Naive thymus-derived CD8-positive, alpha-beta T cell (primary cell): ENCODE measurements at regions not wholly inside any gene's neighbourhood (a gene's known extent, or its start where the extent isn't known, plus 50 kb on each side); places are given as distances from the start of the nearest gene placed in this dataset.

Experiments used
- ATAC-seq, 2 donors: fragments of 150-1000 bp; cut with Tn5 transposase in 1 of 2; sonication (Bioruptor Pico), chemical (Tn5 transposase) in 1 of 2; 1 replicate in 1 of 2; 2 replicates in 1 of 2; pipeline ENCODE4 v1.10.0; 2021; ENCODE audit warnings: mild to moderate bottlenecking in 2 of 2, moderate library complexity in 2 of 2
- POLR2A ChIA-PET: fragments of 350-600 bp; sonication (Branson Sonifier 250); formaldehyde crosslinking; loops from one replicate; lab custom pipeline; 2021; ENCODE audit warnings: antibody characterized with exemption; lab: Charles Lee
- DNase-seq, 10 donors: peaks; one replicate each; pipeline versions ENCODE4 v3.0.0 to v3.0.0-alpha.2; 2020 to 2022
- H3K27ac Mint-ChIP-seq, 10 donors: one replicate each; pipeline ENCODE4 v1.8.0; 2020 to 2022; ENCODE audit warnings: mild to moderate bottlenecking in 10 of 10, mixed read lengths in 10 of 10, moderate library complexity in 4 of 10, inconsistent platforms in 1 of 10
- H3K27me3 Mint-ChIP-seq, 5 donors: one replicate each; pipeline ENCODE4 v1.8.0; 2021 to 2022; ENCODE audit warnings: mixed read lengths in 5 of 5
- H3K36me3 Mint-ChIP-seq, 3 donors: one replicate each; pipeline ENCODE4 v1.8.0; 2020 to 2022; ENCODE audit warnings: mixed read lengths in 3 of 3, mild to moderate bottlenecking in 2 of 3, inconsistent platforms in 1 of 3
- H3K4me1 Mint-ChIP-seq, 4 donors: one replicate each; pipeline ENCODE4 v1.8.0; 2021 to 2022; ENCODE audit warnings: mixed read lengths in 4 of 4
- H3K4me3 Mint-ChIP-seq, 10 donors: one replicate each; pipeline ENCODE4 v1.8.0; 2020 to 2022; ENCODE audit warnings: mild to moderate bottlenecking in 10 of 10, mixed read lengths in 10 of 10, moderate library complexity in 6 of 10, inconsistent platforms in 1 of 10
- H3K9me3 Mint-ChIP-seq, 9 donors: one replicate each; pipeline ENCODE4 v1.8.0; 2020 to 2022; ENCODE audit warnings: mixed read lengths in 9 of 9, mild to moderate bottlenecking in 3 of 9, inconsistent platforms in 1 of 9, moderate library complexity in 1 of 9

GRCh38 chr5:158435161-158435616 is 576.2 kb upstream of the CLINT1 start:
- Mint-ChIP-seq H3K36me3 (no peaks in the 10 kb centered on the region), H3K27me3 (no peaks in the 10 kb centered on the region), H3K4me1 (peaks cover 36 to 73% (median 63%) of the 10 kb centered on the region in 4 donors), H3K27ac (peak overlapping the region in 9 of 10 donors; percentile 17 to 92 (median 75)), H3K4me3 (peak overlapping the region; percentile 60 to 89 (median 75)), H3K9me3 (peaks cover 0 to 5% (median 0%) of the 10 kb centered on the region in 9 donors)
- DNase-seq, result peak in 7 of 10 donors; percentile 15 to 70 (median 29)
- peak; percentile 89 to 93 for ATAC-seq
- POLR2A ChIA-PET, result no interaction called here

DNA sequence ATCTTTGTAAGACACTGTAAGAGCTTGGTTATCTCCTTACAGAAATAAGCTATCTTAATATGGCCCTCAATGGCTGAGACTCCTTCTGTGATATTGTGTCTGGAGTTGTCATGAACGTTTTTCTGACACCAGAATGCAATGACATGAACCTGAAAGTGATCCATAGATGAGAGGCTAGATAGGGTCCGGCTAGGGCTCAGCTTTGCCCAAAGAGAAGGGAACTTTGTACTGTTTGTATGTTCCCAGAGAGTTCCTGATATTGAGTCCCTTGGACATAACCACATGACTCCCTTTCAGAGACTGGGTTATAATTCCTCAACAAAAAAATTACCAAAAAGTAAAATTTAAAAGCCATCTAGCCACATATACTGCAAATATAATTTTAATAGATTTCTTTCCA is 575.8 kb upstream of the CLINT1 start:
- peak overlapping the region; percentile 60 to 89 (median 75) for H3K4me3 Mint-ChIP-seq
- peak overlapping the region in 4 of 10 donors; percentile 34 to 81 (median 57) for H3K27ac Mint-ChIP-seq
- peaks cover 36 to 75% (median 67%) of the 10 kb centered on the region in 4 donors for H3K4me1 Mint-ChIP-seq
- peaks cover 0 to 3% (median 0%) of the 10 kb centered on the region in 3 donors for H3K36me3 Mint-ChIP-seq
- POLR2A ChIA-PET, result no interaction called here
- ATAC-seq (no peak), DNase-seq (peak in 1 of 10 donors; percentile 2)
- no peaks in the 10 kb centered on the region for H3K27me3 Mint-ChIP-seq
- peaks cover 0 to 5% (median under 1%) of the 10 kb centered on the region in 9 donors for H3K9me3 Mint-ChIP-seq

DNA sequence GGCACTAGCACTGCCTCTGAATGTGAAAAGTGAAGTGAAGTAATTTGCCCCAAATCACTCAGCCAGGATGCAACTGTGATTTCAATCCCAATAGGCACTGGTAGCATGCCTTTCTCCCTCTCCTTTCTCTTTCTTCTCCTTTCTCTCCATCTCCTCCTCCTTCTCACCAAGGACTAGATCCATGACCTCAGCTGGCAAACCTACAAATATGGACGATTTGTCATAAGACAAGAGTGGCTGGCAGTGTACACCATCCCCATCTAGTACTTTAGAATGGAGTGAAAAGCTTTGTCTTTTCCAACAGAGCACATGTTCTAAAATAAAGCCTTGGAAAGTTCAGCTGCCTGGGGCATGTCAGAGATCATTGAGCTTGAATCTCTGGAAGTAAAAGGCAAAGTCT is 574.7 kb upstream of the CLINT1 start:
- POLR2A ChIA-PET, result no interaction called here
- Mint-ChIP-seq H3K27ac (peak overlapping the region in 1 of 10 donors; percentile 38), H3K4me1 (peaks cover 38 to 79% (median 72%) of the 10 kb centered on the region in 4 donors), H3K36me3 (peaks cover 0 to 3% (median 0%) of the 10 kb centered on the region in 3 donors), H3K27me3 (no peaks in the 10 kb centered on the region), H3K9me3 (peaks cover 0 to 6% (median 2%) of the 10 kb centered on the region in 9 donors), H3K4me3 (peak overlapping the region in 4 of 10 donors; percentile 3 to 49 (median 20))
- DNase-seq (no peak), ATAC-seq (no peak)

DNA sequence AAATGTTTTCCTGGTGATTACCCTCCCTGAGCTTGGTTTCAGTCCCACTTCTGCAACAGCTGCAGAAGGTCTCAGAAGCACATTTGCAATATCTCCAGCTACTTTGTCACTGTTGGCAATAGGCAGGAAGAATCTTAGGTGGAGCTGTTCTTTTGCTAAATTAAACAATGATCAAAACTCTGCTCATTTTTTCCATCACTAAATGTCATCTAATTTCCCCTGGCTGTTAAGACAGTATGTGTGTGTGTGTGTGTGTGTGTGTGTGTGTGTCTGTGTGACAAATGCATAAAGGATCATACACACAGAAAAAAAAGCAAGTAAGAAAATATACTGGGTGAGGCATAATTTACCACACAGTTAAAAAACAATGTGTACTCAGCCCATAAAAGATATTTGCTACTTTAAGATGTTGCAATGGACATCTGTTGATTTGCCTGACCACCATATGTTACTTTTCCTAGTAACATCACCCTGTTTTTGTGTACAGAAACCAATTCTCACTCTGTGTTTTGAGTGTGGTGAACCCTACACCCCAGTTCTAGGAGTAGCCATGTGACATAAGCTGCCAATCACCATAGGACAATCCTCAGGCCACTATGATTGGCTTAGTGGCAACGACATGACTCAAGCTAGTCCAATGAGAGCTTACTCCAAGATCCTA is 572.6 kb upstream of the CLINT1 start:
- Mint-ChIP-seq H3K4me3 (peak overlapping the region in 1 of 10 donors; percentile 32), H3K27ac (peak overlapping the region in 6 of 10 donors; percentile 0 to 70 (median 48)), H3K36me3 (peaks cover 0 to 3% (median 0%) of the 10 kb centered on the region in 3 donors), H3K9me3 (peaks cover 0 to 6% (median 0%) of the 10 kb centered on the region in 9 donors), H3K27me3 (no peaks in the 10 kb centered on the region), H3K4me1 (peaks cover 35 to 67% (median 61%) of the 10 kb centered on the region in 4 donors)
- DNase-seq, result peak in 1 of 10 donors; percentile 9
- ATAC-seq, result no peak
- POLR2A ChIA-PET, result no interaction called here

DNA sequence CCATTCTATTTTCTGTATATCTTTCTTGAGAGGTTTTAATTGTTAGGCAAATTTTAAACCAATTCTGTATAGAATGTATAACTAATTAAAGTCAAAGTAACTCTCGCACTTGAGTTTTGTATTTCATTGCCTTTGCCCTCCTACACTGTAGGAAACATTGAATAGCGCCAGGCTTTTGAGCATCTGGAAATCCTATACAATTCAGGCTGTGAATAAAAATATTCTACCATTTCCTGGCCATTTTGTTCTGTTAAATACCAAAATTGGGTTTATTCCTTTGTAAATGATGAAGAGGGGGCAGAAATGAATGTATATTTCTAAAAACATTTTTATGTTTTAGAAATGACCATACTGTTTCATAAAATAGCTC is 571.8 kb upstream of the CLINT1 start:
- ATAC-seq, result no peak
- Mint-ChIP-seq H3K27ac (no peak overlapping the region), H3K4me3 (no peak overlapping the region), H3K36me3 (peaks cover 0 to 3% (median 0%) of the 10 kb centered on the region in 3 donors), H3K4me1 (peaks cover 31 to 60% (median 54%) of the 10 kb centered on the region in 4 donors), H3K9me3 (peaks cover 0 to 6% (median 0%) of the 10 kb centered on the region in 9 donors), H3K27me3 (no peaks in the 10 kb centered on the region)
- POLR2A ChIA-PET, result no interaction called here
- no peak for DNase-seq

DNA sequence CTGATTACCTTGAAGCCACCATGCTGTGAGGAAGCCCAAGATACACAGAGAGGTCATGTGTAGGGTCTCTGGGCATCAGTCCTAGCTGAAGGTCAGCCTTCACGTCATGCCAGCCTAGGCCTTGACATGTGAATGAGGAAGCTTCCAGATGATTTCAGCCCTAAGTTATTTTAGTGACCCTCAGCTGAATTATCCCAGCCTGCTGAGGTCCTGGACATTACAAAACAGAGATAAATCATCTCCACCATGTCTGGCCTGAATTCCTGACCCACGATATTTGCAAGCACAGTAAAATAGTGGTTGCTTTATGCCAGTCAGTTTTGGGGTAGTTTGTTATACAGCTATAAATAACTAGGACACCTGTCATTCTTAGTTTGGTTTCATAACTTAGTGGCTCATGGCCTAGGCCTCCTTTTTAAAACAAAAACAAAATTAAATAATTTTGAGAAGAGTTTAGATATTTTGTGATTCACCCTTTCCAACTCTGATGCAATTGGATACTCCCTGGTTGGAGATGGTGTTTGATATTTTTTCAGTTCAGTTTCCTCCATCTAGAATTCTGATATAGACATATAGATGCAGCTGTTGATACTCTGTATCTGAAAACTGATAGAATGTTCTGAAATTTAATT is 571.3 kb upstream of the CLINT1 start:
- peaks cover 0 to 3% (median 0%) of the 10 kb centered on the region in 3 donors for H3K36me3 Mint-ChIP-seq
- H3K27me3 Mint-ChIP-seq, result no peaks in the 10 kb centered on the region
- DNase-seq (no peak), ATAC-seq (no peak)
- peaks cover 26 to 55% (median 49%) of the 10 kb centered on the region in 4 donors for H3K4me1 Mint-ChIP-seq
- POLR2A ChIA-PET, result no interaction called here
- no peak overlapping the region for H3K4me3 Mint-ChIP-seq
- H3K9me3 Mint-ChIP-seq, result peaks cover 0 to 6% (median 0%) of the 10 kb centered on the region in 9 donors
- H3K27ac Mint-ChIP-seq, result peak overlapping the region in 1 of 10 donors; percentile 26

DNA sequence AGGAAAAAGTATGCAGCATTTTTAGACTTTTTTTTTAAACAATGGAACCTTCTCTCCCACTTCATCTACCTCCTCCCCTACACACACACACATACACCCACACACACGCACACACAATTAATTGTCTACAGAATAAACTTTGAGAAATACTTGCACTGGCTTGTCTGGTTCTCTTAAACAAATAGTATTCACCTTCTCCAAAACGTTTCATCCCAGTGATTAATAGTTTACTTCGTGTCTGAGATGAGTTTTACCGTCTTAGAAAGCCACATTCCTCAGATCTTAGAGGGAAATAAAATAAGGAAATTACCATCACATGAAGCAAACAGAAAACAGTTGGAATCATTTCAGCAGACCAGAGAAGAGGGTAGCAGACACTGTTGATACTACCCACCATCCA is 570.6 kb upstream of the CLINT1 start:
- POLR2A ChIA-PET, result no interaction called here
- H3K27ac Mint-ChIP-seq, result peak overlapping the region in 2 of 10 donors; percentile 21 to 50
- no peaks in the 10 kb centered on the region for H3K27me3 Mint-ChIP-seq
- peaks cover 23 to 47% (median 42%) of the 10 kb centered on the region in 4 donors for H3K4me1 Mint-ChIP-seq
- DNase-seq (no peak), ATAC-seq (no peak)
- no peak overlapping the region for H3K4me3 Mint-ChIP-seq
- H3K36me3 Mint-ChIP-seq, result peaks cover 0 to 3% (median 0%) of the 10 kb centered on the region in 3 donors
- H3K9me3 Mint-ChIP-seq, result peaks cover 0 to 6% (median 0%) of the 10 kb centered on the region in 9 donors

- peaks cover 0 to 23% (median 2%) of the 10 kb centered on the region in 9 donors for H3K9me3 Mint-ChIP-seq
- peaks cover 0 to 6% (median 2%) of the 10 kb centered on the region in 4 donors for H3K4me1 Mint-ChIP-seq
- DNase-seq (no peak), ATAC-seq (no peak)
- POLR2A ChIA-PET, result no interaction called here
- peaks cover 0 to 1% (median 0%) of the 10 kb centered on the region in 5 donors for H3K27me3 Mint-ChIP-seq
- H3K4me3 Mint-ChIP-seq, result no peak overlapping the region
- peaks cover 0 to 6% (median 0%) of the 10 kb centered on the region in 3 donors for H3K36me3 Mint-ChIP-seq
- H3K27ac Mint-ChIP-seq, result no peak overlapping the region
These were observed 564.8 kb upstream of the CLINT1 start for GRCh38 chr5:158423623-158424200.

GRCh38 chr5:158422653-158423515 is 563.9 kb upstream of the CLINT1 start:
- H3K9me3 Mint-ChIP-seq, result peaks cover 0 to 25% (median 2%) of the 10 kb centered on the region in 9 donors
- H3K36me3 Mint-ChIP-seq, result peaks cover 0 to 7% (median 0%) of the 10 kb centered on the region in 3 donors
- POLR2A ChIA-PET, result no interaction called here
- peaks cover 0 to 6% (median under 1%) of the 10 kb centered on the region in 4 donors for H3K4me1 Mint-ChIP-seq
- ATAC-seq (no peak), DNase-seq (no peak)
- H3K27ac Mint-ChIP-seq, result no peak overlapping the region
- H3K4me3 Mint-ChIP-seq, result peak overlapping the region in 1 of 10 donors; percentile 7
- peaks cover 0 to 1% (median 0%) of the 10 kb centered on the region in 5 donors for H3K27me3 Mint-ChIP-seq

DNA sequence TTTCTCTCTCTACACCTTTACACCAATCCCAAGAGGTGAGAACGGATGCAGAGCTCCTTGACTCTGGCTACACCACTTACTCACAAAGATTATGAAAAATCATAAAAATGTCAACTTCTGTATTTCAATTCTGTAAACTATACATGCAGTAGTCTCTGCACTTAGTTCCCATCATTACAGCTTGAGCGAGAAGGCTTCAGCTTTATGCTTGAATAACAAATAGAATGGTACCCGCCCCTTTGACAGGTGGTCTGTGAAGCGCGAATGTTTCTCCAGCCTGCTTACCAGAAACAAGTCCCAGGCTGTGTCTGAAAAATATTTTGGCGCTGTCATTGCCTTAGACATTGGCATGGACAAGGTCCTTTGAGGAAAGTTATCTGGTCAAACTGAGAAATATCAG is 562.4 kb upstream of the CLINT1 start:
- POLR2A ChIA-PET, result no interaction called here
- Mint-ChIP-seq H3K27ac (no peak overlapping the region), H3K9me3 (peaks cover 0 to 25% (median 2%) of the 10 kb centered on the region in 9 donors), H3K4me1 (peaks cover 0 to 6% (median under 1%) of the 10 kb centered on the region in 4 donors), H3K27me3 (peaks cover 0 to 1% (median 0%) of the 10 kb centered on the region in 5 donors), H3K36me3 (peaks cover 0 to 7% (median 0%) of the 10 kb centered on the region in 3 donors), H3K4me3 (no peak overlapping the region)
- ATAC-seq, result no peak
- no peak for DNase-seq

GRCh38 chr5:158419186-158419585 is 560.2 kb upstream of the CLINT1 start:
- POLR2A ChIA-PET, result no interaction called here

DNA sequence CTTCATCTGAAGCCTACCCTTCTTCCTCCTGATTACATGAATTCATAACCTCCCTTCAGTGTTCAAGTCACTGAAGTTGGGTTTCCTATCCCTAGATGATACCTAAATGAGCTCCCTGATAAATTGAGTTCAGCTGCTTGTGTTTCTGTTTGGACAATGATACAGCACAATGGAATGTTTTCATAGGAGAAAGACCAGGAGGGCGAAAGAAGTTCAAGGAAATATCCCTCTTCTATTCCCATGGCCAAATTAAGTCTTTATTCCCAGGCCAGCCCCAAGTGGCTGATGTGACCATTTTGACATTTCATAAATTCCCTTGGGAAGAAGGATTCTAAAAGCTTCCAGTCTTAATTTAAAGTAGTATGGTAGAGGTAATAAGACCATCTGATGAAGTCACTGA is 555.8 kb upstream of the CLINT1 start:
- no peak for ATAC-seq
- peaks cover 0 to 3% (median 0%) of the 10 kb centered on the region in 3 donors for H3K36me3 Mint-ChIP-seq
- peaks cover 0 to 12% (median 2%) of the 10 kb centered on the region in 9 donors for H3K9me3 Mint-ChIP-seq
- DNase-seq, result no peak
- H3K27me3 Mint-ChIP-seq, result no peaks in the 10 kb centered on the region
- H3K4me1 Mint-ChIP-seq, result peaks cover 0 to 11% (median 2%) of the 10 kb centered on the region in 4 donors
- H3K4me3 Mint-ChIP-seq, result no peak overlapping the region
- no peak overlapping the region for H3K27ac Mint-ChIP-seq
- POLR2A ChIA-PET, result no interaction called here

More at GRCh38 chr5:158419186-158419585, 560.2 kb upstream of the CLINT1 start:
- DNase-seq (no peak), ATAC-seq (no peak)
- Mint-ChIP-seq H3K27ac (peak overlapping the region in 2 of 10 donors; percentile 16 to 19), H3K4me1 (peaks cover 0 to 6% (median under 1%) of the 10 kb centered on the region in 4 donors), H3K36me3 (peaks cover 0 to 7% (median 0%) of the 10 kb centered on the region in 3 donors), H3K4me3 (no peak overlapping the region), H3K9me3 (peaks cover 0 to 25% (median 3%) of the 10 kb centered on the region in 9 donors), H3K27me3 (peaks cover 0 to 1% (median 0%) of the 10 kb centered on the region in 5 donors)
